Tibial nerve (tissue), 3 donors: ENCODE measurements at regions not wholly inside any gene's neighbourhood (a gene's known extent, or its start where the extent isn't known, plus 50 kb on each side); places are given as distances from the start of the nearest gene placed in this dataset.

Experiments
- CTCF ChIP-seq, 5 experiments: fragments of 200-600 bp in 3 of 5; fragments of 450-650 bp in 2 of 5; sonication (generic) in 3 of 5; IDR thresholded peaks; one replicate each; pipeline ENCODE4 v1.5.1; 2016 to 2019; ENCODE audit warnings: antibody characterized with exemption in 5 of 5, mild to moderate bottlenecking in 3 of 5, moderate library complexity in 2 of 5
- POLR2A ChIP-seq, 2 donors: fragments of 450-650 bp; IDR thresholded peaks; one replicate each; pipeline ENCODE4 v1.6.1; 2017; ENCODE audit warnings: antibody characterized with exemption in 2 of 2, mild to moderate bottlenecking in 2 of 2, moderate library complexity in 2 of 2

- TF ChIP-seq POLR2A (IDR thresholded peaks at IDR 0.05) (no peak), CTCF (IDR thresholded peaks at IDR 0.05) (no peak)
Measured at GRCh38 chr2:122740594-122740948, 985.1 kb downstream of the TSN start.
